GM21447 (cell line): ENCODE measurements at regions not wholly inside any gene's neighbourhood (a gene's known extent, or its start where the extent isn't known, plus 50 kb on each side); places are given as distances from the start of the nearest gene placed in this dataset.
"Not testable (repeated sequence)": the region's sequence is repeated elsewhere in the genome, so short reads cannot be mapped to it uniquely, and the experiment has no call there.

Experiments
- ATAC-seq: cut with Tn5 transposase; IDR thresholded peaks from one replicate; pipeline ENCODE4 v1.9.1; 2021; ENCODE audit not compliant: unreplicated experiment

DNA sequence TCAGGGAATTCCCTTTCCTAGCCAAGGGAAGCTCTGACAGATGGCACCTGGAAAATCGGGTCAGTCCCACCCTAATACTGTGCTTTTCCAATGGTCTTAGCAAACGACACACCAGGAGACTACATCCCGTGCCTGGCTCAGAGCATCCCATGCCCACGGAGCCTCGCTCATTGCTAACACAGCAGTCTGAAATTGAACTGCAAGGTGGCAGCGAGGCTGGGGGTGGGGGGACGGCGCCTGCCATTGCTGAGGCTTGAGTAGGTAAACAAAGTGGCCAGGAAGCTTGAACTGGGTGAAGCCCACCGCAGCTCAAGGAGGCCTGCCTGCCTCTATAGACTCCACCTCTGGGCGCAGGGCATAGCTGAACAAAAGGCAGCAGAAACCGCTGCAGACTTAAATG is 279.5 kb upstream of the LUZP2 start:
- ATAC-seq, result not testable (repeated sequence)

DNA sequence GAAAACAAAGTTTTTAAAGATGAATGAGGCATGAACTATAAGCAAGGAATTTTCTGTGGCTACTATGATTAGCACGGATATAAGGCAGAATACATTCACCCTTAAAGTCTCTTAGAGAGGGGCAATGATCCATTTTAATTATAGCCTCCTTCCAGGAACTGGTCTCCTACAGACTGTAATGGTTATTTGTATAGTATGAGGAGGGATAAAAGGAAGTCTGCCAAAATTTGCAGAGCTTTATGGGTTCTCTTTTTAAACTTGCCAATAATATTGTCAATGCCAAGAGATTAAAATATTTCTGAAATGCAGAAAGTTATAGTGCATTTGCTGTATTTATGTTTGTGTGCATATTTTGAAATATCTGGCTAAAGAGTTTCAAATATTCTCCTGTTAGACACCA is 271.4 kb upstream of the LUZP2 start:
- ATAC-seq, result no peak

DNA sequence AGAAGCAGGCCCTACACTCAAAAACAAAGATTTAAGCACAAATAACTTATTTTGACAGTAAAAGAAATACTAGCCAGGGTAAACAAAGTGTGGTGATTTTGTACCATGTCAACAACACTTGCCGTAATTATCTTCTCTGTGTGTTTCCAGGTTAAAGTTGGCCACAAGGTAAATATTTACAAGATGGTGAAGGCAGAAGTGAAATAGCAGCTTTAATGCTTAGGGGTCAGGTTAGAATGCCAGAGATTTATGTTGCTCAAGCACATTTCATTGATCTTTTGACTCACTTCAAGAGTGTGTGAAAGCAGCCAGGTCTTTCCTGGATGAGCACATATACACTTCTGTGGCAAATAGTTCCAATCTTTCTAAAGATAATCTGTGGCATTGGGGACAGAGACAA is 270.2 kb upstream of the LUZP2 start:
- no peak for ATAC-seq

DNA sequence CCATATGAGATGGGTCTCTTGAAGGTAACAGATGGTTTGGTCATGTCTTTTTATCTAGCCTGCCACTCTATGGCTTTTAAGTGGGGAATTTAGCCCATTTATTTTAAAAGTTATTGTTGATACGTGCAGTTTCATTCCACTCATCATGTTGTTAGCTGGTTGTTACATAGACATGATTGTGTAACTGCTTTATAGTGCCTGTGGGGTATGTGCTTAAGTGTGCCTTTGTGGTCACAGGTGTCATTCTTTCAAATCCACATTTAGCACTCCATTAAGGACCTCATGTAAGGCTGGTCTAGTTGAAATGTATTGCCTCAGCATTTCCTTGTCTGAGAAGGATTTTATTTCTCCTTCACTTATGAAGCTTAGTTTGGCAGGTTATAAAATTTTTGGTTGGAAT is 263.8 kb upstream of the LUZP2 start:
- ATAC-seq, result no peak

DNA sequence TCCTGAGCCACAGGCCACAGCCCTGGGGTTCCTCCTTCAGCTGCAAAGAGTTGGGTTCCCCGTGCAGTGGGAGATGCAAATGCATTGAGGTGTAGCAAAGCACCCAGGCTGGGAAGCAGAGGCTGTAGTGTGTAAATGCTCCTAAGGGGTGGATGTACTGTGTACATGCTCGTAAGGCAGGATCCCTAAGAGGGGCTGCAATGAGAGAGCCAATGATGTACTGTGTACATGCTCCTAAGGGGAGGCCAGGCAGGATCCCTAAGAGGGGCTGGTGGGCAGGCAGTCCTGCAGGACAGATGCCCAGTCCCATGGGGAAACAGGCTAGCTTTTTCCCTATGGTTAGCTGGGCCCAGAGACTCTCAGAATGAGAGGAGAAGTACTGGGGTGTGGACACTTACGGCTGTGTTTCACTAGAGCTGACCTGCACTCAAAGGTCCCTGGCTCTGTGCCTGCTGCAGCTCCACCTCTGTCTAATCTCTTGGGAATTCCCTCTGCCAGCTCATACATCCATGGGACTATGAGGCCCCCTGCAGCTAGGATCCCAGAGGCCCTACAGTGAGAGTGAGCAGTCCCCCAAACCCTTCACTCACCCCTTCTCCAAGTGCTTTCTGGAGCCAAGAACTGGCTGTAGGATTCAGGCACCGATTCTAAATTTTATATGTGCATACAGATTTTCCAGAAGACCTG is 261.9 kb upstream of the LUZP2 start:
- ATAC-seq, result no peak

DNA sequence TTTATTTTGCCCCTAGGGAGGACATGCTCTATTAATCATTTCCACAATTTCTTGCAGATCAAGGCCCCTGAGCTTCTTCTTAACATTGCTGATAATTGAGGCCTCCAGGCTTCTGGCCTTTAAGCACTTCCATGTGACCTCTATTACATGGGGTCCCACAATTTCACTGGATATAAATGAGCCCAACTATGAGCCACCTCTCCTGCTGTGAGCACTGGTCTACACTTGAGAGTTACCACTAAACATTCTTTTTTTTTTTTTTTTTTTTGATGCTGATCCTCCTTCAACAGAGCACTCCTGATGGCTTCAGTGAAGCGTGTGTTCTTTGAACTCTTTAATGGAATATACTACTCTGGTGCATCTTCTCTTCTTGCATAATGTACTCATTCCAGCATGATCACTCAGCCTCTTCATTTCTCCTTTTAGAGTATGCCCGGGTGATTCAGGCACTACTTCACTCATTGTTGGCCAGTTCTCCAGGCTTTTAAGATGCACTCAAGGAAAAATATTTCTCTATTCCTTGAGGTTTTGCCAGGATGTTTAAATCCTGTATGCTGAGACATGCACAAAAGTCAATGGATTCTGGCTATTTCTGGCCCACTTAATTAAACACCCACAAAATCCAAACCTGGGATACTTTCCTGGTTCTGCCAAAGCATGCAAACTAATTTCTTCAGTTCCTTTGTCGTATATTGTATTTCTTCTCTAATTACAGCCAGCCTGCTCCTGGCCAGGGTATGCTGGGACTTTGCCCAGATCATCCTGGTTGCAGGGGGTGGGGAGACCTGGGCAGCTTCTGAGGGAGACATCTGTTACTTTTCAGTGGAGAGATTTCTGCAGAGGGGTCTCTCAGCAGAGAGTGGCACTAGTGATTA is 257.8 kb upstream of the LUZP2 start:
- no peak for ATAC-seq

DNA sequence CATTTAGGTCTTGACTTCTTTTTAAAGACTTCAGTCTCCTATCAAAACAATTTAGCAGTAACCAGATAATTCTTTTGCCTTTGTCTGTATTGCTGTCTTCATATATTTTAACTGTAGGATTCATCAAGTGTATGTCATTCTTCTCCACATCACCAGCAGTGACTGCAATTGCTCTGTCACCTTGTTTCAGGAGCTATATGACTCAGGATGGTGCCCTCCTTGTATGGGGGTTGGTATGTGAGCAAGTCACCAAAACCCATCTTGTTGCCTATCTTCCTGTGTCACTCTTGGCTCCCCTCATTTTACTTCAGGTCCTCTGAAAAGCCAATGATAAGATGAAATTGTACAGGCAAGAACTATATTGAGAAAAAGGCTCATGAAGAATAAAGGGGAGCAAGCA is 256.9 kb upstream of the LUZP2 start:
- ATAC-seq, result no peak

DNA sequence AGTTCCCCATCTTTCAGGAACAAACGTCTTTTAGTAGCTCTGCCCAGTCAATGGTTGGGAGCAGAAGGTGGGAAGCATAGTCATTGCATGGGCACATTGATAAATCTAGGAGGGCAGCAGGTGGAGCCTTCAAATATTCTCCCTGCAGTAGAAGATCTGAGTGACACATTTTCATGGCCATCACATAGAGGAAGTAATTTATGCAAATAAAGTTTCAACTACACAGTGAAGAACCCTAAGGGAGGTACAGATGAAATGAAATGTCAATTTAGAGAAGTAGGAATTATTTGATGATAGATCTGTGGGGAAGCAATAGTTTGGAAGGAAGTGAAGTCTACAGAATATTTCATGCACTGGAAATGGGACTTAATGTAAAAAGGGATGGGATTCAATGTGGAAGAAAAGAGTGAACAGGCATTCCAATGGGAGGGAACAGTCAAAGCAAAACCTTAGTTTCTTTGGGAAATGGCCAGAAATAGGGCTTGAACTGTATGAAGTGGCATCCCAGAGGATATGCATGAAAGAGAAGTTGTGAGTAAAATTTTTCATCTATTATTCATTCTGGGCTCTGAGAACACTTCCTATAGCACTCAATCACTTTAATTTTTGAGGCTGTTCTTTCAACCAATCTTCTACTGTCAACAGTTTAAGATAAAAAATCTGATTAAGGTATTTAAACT is 256.2 kb upstream of the LUZP2 start:
- no peak for ATAC-seq

DNA sequence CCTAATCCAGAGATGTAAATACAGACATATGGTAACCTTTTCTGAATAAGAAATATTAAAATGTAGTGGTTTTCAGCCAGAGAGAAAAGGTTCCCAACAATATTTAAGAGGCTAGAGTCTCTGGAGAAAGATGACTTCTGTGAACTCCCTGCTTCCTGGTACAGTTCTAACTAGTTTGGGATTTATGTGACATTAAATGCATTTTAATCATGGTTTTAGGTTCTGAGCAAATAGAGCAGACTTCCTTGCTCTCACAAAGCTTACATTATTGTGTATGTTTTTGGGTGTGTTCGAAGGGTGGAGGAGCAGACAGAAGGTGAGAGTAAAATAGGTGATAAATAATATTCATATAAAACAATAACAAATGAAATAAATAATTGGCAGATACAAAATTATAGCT is 250.1 kb upstream of the LUZP2 start:
- no peak for ATAC-seq

DNA sequence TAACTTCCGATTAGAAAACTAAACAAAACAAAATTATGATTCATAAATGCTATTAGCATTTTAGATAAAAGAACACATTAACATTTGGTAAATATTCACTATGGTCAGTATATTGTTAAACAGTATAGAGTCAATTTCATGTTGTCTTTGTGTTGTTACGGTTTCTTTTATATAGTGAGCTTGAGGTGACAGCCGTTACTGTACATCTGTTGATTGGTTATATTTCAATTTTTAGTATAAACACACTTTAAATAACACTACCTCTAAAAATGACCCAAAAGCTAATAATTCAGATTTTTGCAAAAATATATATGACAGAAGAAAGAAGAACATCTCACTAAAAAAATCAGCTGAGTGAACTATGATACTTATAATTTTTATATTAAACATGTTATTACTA is 249.0 kb upstream of the LUZP2 start:
- ATAC-seq, result no peak

DNA sequence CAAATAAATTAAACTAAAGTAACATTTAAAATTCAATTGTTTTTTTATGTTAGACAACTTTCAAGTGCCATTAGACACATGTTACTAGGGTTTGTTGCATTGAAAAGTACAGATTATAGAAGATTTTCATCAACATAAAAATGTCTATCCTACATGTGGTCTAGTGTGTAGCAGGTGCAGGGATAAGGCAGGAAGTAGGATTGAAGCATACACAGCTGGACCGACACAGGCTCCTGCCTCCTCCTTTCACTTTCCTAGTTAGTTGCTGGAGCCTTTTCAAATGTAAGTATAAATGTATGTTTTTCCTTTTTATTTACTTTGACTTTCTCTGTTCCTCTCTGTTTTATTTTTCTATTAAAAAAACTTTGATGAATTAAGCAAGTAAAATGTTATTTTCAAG is 246.9 kb upstream of the LUZP2 start:
- ATAC-seq, result no peak

DNA sequence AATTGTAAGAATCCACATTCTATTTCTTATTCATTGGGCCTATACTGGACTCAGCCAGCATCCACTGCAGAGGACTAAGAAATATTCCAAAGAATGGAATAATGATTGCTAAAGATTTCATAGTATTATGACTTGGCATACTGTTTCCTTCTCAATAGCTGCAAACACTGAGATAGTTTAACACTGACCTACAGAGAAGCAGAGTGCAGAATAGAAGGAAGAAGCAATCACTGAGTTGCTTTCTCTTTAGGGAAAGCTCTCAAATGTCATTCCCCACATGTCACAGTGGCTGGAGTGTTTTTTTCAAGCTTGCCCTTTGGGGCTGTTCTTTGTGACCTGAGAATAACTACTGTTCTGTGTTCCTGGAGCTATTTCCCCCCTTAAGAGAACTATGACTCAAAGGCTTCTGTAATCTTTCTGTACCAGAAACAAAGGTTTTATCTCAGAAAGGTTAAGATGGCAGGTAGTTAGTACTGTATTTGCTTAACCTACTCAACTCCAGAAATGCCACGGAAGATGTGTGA is 243.6 kb upstream of the LUZP2 start:
- ATAC-seq, result no peak

DNA sequence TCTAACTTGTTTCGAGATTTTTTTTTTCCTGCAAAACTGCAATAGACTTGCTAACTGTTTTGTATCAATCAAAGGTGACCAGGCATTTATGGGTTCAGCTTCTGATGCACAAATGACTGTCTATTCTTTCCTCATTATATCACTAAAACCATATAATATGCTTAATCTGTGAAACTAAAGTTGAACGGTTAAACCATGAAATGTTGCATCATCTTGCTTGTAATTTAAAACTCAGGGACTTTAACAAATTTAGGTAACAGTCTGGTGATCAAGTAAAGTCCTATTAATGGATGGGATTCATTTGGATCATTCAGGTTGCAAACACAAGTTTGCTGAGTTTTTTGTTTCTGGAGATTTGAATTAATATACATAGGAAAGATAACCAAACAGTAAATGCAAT is 232.0 kb upstream of the LUZP2 start:
- ATAC-seq, result no peak

DNA sequence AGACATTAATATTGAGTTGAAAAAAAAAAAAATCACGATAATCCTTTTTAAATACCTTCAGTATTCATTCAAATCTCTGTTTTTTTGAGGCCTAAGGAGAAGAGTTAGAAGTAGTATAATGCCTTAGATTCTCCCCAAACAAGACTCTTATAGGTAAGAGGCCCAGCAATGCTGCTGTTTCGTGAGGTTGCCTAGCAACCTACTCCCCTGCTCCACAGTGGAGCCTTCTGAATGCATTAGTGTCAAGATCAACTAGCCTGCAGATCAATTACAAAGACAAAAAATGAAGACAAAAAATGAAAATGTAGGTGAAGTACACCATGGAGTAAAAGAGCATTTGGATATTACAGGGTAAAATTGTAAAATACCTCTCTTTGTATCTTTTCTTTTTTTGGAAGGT is 229.8 kb upstream of the LUZP2 start:
- ATAC-seq, result no peak

DNA sequence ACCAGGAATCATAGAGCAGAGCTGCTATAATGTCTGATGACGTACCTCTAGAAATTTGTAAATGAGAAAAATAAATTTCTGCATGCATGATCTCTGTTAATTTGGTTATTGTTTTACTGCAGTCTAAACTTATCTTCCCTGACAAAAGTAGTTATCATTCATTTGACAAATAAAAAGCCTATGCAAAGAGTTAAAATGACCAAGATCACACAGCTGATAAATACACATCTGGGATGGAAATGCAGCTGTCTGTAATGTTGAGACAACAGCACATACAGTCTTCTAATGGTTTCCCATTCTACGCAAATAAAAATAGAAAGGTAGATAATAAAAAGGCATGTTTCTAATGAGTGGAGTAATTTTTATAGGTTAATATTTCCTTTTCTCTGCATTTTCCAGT is 225.1 kb upstream of the LUZP2 start:
- ATAC-seq, result no peak

DNA sequence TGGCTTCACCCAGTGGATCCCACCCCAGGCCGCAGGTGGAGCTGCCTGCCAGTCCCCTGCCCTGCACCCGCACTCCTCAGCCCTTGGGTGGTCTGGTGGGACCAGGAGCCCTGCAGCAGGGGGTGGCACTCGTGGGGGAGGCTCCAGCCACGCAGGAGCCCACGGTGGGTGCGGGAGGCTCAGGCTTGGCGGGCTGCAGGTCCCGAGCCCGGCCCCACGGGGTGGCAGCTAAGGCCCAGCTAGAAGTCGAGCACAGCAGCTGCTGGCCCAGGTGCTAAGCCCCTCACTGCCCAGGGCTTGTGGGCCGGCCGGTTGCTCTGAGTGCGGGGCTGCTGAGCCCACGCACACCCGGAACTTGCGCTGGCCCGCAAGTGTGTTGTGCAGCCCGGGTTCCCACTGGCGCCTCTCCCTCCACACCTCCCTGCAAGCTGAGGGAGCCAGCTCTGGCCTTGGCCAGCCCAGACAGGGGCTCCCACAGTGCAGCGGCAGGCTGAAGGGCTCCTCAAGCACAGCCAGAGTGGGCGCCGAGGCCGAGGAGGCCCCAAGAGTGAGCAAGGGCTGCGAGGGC is 222.6 kb upstream of the LUZP2 start:
- not testable (repeated sequence) for ATAC-seq

DNA sequence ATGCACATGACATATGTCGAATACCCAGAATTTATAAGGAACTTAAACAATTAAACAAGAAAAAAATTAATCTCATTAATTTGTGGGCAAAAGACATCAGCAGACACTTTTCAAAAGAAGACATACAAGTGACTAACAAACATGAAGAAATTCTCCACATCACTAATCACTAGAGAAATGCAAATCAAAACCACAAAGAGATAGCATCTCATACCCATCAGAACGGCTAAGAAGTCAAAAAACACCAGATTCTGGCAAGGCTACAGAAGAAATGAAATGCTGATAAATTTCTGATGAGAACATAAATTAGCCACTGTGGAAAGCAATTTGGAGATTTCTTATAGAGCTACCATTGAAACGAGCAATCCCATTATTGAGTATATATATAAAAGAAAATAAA is 210.6 kb upstream of the LUZP2 start:
- no peak for ATAC-seq

DNA sequence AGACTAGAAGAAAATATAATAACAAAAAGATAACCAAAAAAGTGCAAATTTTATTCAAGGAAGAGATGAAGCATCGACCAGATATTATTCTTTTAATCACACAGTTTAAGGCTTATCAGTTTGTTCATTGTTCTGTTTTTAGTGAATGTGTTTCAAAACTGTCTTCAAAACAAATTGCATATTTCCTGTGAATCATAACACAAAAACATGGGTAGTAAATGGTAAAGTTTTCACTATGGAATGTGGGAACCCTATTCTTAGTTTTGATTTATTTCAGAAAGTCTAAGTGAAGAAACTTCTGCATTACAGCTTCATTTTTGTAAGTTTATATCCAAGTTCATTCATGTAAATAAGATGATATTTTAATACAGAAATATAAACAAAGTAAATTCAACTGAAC is 207.6 kb upstream of the LUZP2 start:
- no peak for ATAC-seq

DNA sequence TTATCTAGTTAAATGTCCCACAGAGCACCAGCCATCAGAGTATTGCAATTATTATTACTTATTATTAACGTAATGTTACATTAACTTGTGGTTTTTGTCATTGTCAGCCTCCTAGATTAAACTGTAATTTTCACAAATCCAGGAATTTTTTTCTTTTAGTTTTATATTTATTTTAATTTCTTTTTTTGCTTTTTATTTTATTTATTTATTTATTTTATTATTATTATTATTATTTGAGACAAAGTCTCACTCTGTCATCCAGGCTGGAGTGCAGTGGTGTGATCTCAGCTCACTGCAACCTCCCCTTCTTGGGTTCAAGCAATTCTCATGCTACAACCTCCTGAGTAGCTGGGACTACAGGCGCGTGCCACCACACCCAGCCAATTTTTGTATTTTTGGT is 202.9 kb upstream of the LUZP2 start:
- no peak for ATAC-seq

DNA sequence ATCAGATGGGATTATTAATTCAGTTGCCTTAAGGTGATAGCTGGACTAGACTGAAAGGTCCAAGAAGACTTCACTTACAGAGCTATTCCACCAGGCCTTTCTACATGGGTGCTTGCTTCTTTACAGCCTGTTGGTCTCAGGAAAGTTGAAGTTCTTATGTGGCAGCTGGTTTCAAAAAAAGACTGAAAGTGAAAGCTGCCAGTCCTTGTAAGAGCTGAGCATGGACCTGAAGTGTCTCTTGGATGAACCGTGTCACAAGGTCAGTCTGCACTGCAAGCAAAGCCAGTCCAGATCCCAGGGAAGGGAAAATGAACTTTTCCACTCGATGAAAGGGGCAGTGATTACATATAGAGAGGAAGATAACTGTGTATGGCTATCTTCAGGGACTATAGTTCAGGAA is 201.5 kb upstream of the LUZP2 start:
- no peak for ATAC-seq

DNA sequence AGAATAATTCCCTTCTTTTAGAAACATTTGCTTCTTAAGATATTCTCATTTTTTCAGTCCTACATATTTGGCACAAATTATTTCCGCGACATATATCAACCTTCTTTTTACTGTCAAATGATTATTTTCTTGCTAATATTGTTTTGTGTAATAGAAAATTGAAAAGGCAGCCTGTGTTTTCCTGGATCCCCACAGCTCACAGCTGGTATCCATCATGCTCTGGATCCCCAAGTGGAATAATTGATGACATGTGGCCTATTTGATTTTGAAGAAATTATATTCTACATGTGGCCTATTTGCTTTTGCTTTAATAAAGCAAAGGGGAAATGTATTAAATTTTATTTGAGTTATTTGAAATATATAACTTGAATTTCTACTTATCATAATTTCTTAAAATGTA is 199.4 kb upstream of the LUZP2 start:
- no peak for ATAC-seq

DNA sequence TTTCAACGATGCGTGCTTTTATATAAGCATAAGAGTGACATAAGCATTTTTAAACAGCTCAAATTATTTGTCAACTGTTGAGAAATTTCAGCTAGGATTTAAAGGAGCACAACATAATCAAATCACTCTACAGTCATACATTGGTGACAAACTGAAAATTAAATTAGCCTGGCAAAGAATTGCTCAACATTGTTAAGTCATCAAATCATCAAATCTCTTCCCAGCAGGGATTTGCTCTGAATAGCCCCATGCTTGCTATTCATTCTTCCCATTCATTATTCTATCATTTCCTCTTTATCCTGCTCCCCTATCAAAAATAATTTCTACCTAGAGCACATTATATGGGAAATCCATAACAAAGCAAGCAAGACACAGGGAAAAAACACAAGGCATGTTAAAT is 198.7 kb upstream of the LUZP2 start:
- no peak for ATAC-seq
